SK-N-SH treated with all-trans-retinoic acid at 6 μM for 48 hours (cell line): ENCODE measurements at regions not wholly inside any gene's neighbourhood (a gene's known extent, or its start where the extent isn't known, plus 50 kb on each side); places are given as distances from the start of the nearest gene placed in this dataset.

Experiments
- ARNTL ChIP-seq: fragments of 450-650 bp; formaldehyde crosslinking; IDR thresholded peaks from 2 replicates; pipeline ENCODE4 v1.5.0; 2020; ENCODE audit warnings: low read depth, mild to moderate bottlenecking, moderate library complexity, borderline replicate concordance
- CREB5 ChIP-seq: fragments of 250-450 bp; sonication (Bioruptor Pico); IDR thresholded peaks from 2 replicates; pipeline ENCODE4 v1.5.1; 2020; ENCODE audit warnings: low read depth, mild to moderate bottlenecking, moderate library complexity
- PATZ1 ChIP-seq: fragments of 250-450 bp; sonication (Bioruptor Pico); IDR thresholded peaks from 2 replicates; pipeline ENCODE4 v1.8.0; 2020; ENCODE audit warnings: mild to moderate bottlenecking, moderate library complexity, borderline replicate concordance
- TOX ChIP-seq: fragments of 250-450 bp; sonication (Bioruptor Pico); IDR thresholded peaks from 2 replicates; pipeline ENCODE4 v1.8.0; 2021; ENCODE audit warnings: mild to moderate bottlenecking, moderate library complexity, borderline replicate concordance
- ZC3H10 ChIP-seq: fragments of 250-450 bp; sonication (Bioruptor Pico); IDR thresholded peaks from 2 replicates; pipeline ENCODE4 v1.5.1; 2021; ENCODE audit warnings: mild to moderate bottlenecking, moderate library complexity

GRCh38 chr21:32215306-32215685 lies 63.6 kb downstream of the MIS18A start:
- TF ChIP-seq TOX (CRISPR knock-in tag) (no peak), ARNTL (CRISPR knock-in tag) (no peak), ZC3H10 (no peak), CREB5 (CRISPR knock-in tag) (no peak), PATZ1 (CRISPR knock-in tag) (no peak)
